Smooth muscle cell (in vitro differentiated cells): ENCODE measurements at regions not wholly inside any gene's neighbourhood (a gene's known extent, or its start where the extent isn't known, plus 50 kb on each side); places are given as distances from the start of the nearest gene placed in this dataset.
"Not testable (repeated sequence)": the region's sequence is repeated elsewhere in the genome, so short reads cannot be mapped to it uniquely, and the experiment has no call there.

Source experiments
- DNase-seq: peaks from one replicate; lab custom pipeline; 2025; ENCODE audit not compliant: unreplicated experiment; lab: John Stamatoyannopoulos, UW
- H2AFZ ChIP-seq: fragments of 200-600 bp; sonication (generic); 2 replicates; pipeline ENCODE4 v1.6.0; 2016; ENCODE audit warnings: antibody characterized with exemption, low read depth, mild to moderate bottlenecking
- H3F3A ChIP-seq: fragments of 200-600 bp; sonication (generic); 2 replicates; pipeline ENCODE4 v1.6.0; 2017; ENCODE audit warnings: antibody characterized with exemption, low read depth
- H3K27ac ChIP-seq: fragments of 200-600 bp; sonication (generic); 2 replicates; pipeline ENCODE4 v1.5.1; 2016; ENCODE audit warnings: low read depth, mild to moderate bottlenecking
- H3K27me3 ChIP-seq: fragments of 200-600 bp; sonication (generic); 2 replicates; pipeline ENCODE4 v1.6.1; 2016; ENCODE audit warnings: low read depth, mild to moderate bottlenecking
- H3K36me3 ChIP-seq: fragments of 200-600 bp; sonication (generic); 2 replicates; pipeline ENCODE4 v1.5.1; 2016; ENCODE audit warnings: low read depth
- H3K4me1 ChIP-seq: fragments of 200-600 bp; sonication (generic); 2 replicates; pipeline ENCODE4 v1.5.1; 2016; ENCODE audit warnings: low read depth
- H3K4me2 ChIP-seq: fragments of 200-600 bp; sonication (generic); 2 replicates; pipeline ENCODE4 v1.6.0; 2016; ENCODE audit warnings: mild to moderate bottlenecking
- H3K4me3 ChIP-seq: fragments of 200-600 bp; sonication (generic); 2 replicates; pipeline ENCODE4 v1.5.1; 2016; ENCODE audit warnings: mild to moderate bottlenecking
- H3K79me2 ChIP-seq: fragments of 200-600 bp; sonication (generic); 2 replicates; pipeline ENCODE4 v1.6.0; 2016; ENCODE audit warnings: low read depth, mild to moderate bottlenecking
- H3K9ac ChIP-seq: fragments of 200-600 bp; sonication (generic); 2 replicates; pipeline ENCODE4 v1.6.0; 2016; ENCODE audit warnings: low read depth
- H3K9me3 ChIP-seq: fragments of 200-600 bp; sonication (generic); replicated peaks from 2 replicates; pipeline ENCODE4 v1.5.1; 2016; ENCODE audit warnings: low read depth
- H4K20me1 ChIP-seq: fragments of 200-600 bp; sonication (generic); 2 replicates; pipeline ENCODE4 v1.6.0; 2016; ENCODE audit warnings: low read depth
- WGBS: methylation state at CpG from one replicate; pipeline ENCODE4 v1.1.7; 2016; ENCODE audit warnings: low lambda C conversion rate; 5-methylcytosine and 5-hydroxymethylcytosine counted together
- TF ChIP-seq, protein P1 (sequence below): fragments of 200-600 bp; sonication (generic); IDR thresholded peaks from 2 replicates; pipeline ENCODE4 v1.5.1; 2017; ENCODE audit warnings: borderline replicate concordance, mild to moderate bottlenecking, antibody characterized with exemption; ENCODE audit not compliant: insufficient read depth, poor library complexity, severe bottlenecking

DNA sequence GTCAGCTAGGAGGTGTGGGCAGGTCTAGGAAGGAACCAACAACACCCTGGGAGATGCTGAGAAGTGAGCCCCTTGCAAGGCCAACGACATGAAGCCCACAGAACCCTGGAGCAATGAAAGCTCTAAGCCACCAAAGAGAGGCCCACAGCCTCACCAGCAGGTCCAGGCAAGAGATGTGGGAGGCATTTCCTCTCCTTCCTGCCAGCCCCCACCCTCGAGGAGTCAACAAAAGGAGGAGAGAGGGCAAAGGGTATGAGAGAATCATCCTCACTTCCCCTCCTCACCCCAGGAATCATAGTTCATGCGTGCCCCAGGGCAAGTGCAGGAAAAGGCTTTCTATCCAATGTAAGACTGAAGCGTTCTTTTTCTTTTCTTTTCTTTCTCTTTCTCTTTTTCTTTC is 195.8 kb downstream of the SHQ1 start:
- peaks cover 12% of the 10 kb centered on the region for H3K27me3 ChIP-seq
- no peak overlapping the region for H3K27ac ChIP-seq
- no peaks in the 10 kb centered on the region for H4K20me1 ChIP-seq
- no peak overlapping the region for H3K4me2 ChIP-seq
- TF ChIP-seq, protein P1, sequence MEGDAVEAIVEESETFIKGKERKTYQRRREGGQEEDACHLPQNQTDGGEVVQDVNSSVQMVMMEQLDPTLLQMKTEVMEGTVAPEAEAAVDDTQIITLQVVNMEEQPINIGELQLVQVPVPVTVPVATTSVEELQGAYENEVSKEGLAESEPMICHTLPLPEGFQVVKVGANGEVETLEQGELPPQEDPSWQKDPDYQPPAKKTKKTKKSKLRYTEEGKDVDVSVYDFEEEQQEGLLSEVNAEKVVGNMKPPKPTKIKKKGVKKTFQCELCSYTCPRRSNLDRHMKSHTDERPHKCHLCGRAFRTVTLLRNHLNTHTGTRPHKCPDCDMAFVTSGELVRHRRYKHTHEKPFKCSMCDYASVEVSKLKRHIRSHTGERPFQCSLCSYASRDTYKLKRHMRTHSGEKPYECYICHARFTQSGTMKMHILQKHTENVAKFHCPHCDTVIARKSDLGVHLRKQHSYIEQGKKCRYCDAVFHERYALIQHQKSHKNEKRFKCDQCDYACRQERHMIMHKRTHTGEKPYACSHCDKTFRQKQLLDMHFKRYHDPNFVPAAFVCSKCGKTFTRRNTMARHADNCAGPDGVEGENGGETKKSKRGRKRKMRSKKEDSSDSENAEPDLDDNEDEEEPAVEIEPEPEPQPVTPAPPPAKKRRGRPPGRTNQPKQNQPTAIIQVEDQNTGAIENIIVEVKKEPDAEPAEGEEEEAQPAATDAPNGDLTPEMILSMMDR, result no peak
- no peak overlapping the region for H3K9ac ChIP-seq
- no peaks in the 10 kb centered on the region for H3K9me3 ChIP-seq
- H2AFZ ChIP-seq, result no peak overlapping the region
- no peaks in the 10 kb centered on the region for H3K36me3 ChIP-seq
- H3K4me3 ChIP-seq, result no peak overlapping the region
- no peaks in the 10 kb centered on the region for H3K79me2 ChIP-seq
- WGBS, result 64% methylated on average over 4 of the region's 4 CpGs
- no peaks in the 10 kb centered on the region for H3F3A ChIP-seq
- peaks cover 11% of the 10 kb centered on the region for H3K4me1 ChIP-seq
- no peak for DNase-seq

DNA sequence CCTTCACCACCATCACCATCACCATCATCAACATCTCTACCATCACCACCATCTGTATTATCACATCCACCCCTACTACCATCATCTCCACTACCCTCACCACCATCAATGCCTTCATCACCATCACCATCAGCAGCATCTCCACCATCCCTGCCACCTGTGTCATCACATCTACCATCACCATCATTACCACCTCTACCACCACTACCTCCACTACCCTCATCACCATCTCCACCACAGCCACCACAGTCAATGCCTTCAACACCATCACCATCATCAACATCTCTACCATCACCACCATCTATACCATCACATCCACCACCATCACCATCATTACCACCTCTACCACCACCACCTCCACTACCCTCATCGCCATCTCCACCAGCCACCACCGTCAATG is 196.7 kb downstream of the SHQ1 start:
- peaks cover 11% of the 10 kb centered on the region for H3K4me1 ChIP-seq
- H2AFZ ChIP-seq, result no peak overlapping the region
- H3K9ac ChIP-seq, result no peak overlapping the region
- H4K20me1 ChIP-seq, result no peaks in the 10 kb centered on the region
- H3K4me3 ChIP-seq, result no peak overlapping the region
- no peak overlapping the region for H3K4me2 ChIP-seq
- H3F3A ChIP-seq, result no peaks in the 10 kb centered on the region
- TF ChIP-seq, protein P1, result no peak
- no peak overlapping the region for H3K27ac ChIP-seq
- 91% methylated on average over 2 of the region's 2 CpGs for WGBS
- no peaks in the 10 kb centered on the region for H3K79me2 ChIP-seq
- no peaks in the 10 kb centered on the region for H3K9me3 ChIP-seq
- H3K27me3 ChIP-seq, result peaks cover 12% of the 10 kb centered on the region
- H3K36me3 ChIP-seq, result no peaks in the 10 kb centered on the region
- no peak for DNase-seq

DNA sequence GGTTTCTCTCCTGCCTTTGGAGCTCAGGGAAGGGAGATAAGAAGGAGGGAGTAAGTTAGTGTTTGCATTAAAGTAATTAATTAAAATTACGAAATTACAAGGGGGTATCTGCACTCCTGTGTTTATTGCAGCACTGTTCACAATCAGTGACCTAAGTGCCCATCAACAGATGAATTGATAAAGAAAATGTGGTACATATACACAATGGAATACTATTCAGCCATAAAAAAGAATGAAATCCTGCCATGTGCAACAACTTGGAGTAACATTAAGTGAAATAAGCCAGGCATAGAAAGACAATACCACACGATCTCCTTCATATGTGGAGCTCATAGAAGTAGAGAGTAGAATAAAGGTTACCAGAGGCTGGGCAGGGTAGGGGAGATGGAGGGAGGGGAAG is 202.0 kb downstream of the SHQ1 start:
- WGBS, result 47% methylated on average over 2 of the region's 2 CpGs
- no peaks in the 10 kb centered on the region for H3K79me2 ChIP-seq
- H3F3A ChIP-seq, result no peaks in the 10 kb centered on the region
- H3K36me3 ChIP-seq, result no peaks in the 10 kb centered on the region
- no peaks in the 10 kb centered on the region for H4K20me1 ChIP-seq
- no peak overlapping the region for H3K9ac ChIP-seq
- H3K4me3 ChIP-seq, result no peak overlapping the region
- no peaks in the 10 kb centered on the region for H3K9me3 ChIP-seq
- TF ChIP-seq, protein P1, result no peak
- DNase-seq, result no peak
- no peak overlapping the region for H3K27ac ChIP-seq
- H3K4me1 ChIP-seq, result no peaks in the 10 kb centered on the region
- no peaks in the 10 kb centered on the region for H3K27me3 ChIP-seq
- no peak overlapping the region for H3K4me2 ChIP-seq
- H2AFZ ChIP-seq, result no peak overlapping the region

DNA sequence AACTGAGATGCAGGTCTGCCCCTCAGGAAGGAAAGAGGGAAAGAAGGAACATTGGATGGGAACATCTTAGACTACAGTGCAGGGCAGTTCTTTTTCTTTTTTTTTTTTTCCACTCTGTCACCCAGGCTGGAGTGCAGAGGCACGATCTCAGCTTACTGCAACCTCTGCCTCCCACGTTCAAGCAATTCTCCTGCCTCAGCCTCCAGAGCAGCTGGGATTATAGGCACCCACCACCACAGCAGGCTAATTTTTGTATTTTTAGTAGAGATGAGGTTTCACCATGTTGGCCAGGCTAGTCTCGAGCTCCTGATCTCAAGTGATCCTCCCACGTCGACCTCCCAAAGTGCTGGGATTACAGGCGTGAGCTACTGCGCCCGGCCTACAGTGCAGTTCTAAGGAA is 204.6 kb downstream of the SHQ1 start:
- WGBS, result 91% methylated on average over 8 of the region's 8 CpGs
- H3K4me3 ChIP-seq, H3K4me2 ChIP-seq, H3K36me3 ChIP-seq, H3K27me3 ChIP-seq, H3K79me2 ChIP-seq, H3K9ac ChIP-seq, H4K20me1 ChIP-seq, H3F3A ChIP-seq, DNase-seq, H3K9me3 ChIP-seq, H3K27ac ChIP-seq, H3K4me1 ChIP-seq, H2AFZ ChIP-seq: not testable (repeated sequence)
